Mesothelial cell of epicardium (in vitro differentiated cells): ENCODE measurements at regions not wholly inside any gene's neighbourhood (a gene's known extent, or its start where the extent isn't known, plus 50 kb on each side); places are given as distances from the start of the nearest gene placed in this dataset.

Experiments used
- DNase-seq, 2 experiments: peaks; one replicate each; pipeline ENCODE4 v3.0.0; 2021; ENCODE audit warnings: low spot score in 2 of 2; ENCODE audit not compliant: unreplicated experiment in 2 of 2
- H3K27ac Mint-ChIP-seq: 2 replicates; pipeline ENCODE4 v1.8.0; 2021; ENCODE audit warnings: mixed read lengths
- H3K27me3 Mint-ChIP-seq: 2 replicates; pipeline ENCODE4 v1.8.0; 2021; ENCODE audit warnings: low read depth, mixed read lengths
- H3K36me3 Mint-ChIP-seq: 2 replicates; pipeline ENCODE4 v1.8.0; 2021; ENCODE audit warnings: mixed read lengths
- H3K4me1 Mint-ChIP-seq: 2 replicates; pipeline ENCODE4 v1.8.0; 2021; ENCODE audit warnings: mixed read lengths
- H3K4me3 Mint-ChIP-seq: 2 replicates; pipeline ENCODE4 v1.8.0; 2021; ENCODE audit warnings: mild to moderate bottlenecking, moderate library complexity, mixed read lengths
- H3K9me3 Mint-ChIP-seq: 2 replicates; pipeline ENCODE4 v1.8.0; 2021; ENCODE audit warnings: mixed read lengths
- CTCF ChIP-seq: fragments of 200-600 bp; sonication (generic); IDR thresholded peaks from one replicate; pipeline ENCODE4 v1.5.0; 2021; ENCODE audit warnings: antibody characterized with exemption; ENCODE audit not compliant: unreplicated experiment

DNA sequence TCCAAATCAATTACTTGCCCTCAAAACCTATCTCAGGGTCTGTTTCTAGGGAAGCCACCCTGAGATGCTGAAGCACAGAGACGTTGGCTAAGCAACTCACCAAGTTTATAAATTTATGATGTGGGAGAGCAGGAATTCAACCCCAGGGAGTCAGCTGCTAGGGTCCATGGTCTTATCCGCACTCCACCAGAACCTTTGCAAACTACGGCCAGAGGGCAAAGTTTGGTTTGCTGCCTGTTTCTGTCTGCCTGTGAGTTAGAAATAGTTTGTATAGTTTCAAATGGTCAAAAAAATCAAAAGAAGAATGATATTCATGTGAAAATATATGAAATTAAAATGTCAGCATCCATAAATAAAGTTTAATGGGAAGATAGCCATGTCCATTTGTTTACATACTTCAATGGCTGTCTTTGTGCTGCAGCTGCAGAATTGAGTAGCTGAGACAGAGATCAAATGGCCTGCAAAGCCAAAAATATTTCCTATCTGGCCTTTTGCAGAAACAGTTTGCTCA is 83.7 kb upstream of the ZFP64 start:
- no peak for DNase-seq
- H3K4me1 Mint-ChIP-seq = peaks cover 25% of the 10 kb centered on the region
- H3K9me3 Mint-ChIP-seq = peaks cover 8% of the 10 kb centered on the region
- H3K36me3 Mint-ChIP-seq = no peaks in the 10 kb centered on the region
- peaks cover 5% of the 10 kb centered on the region for H3K27me3 Mint-ChIP-seq
- H3K27ac Mint-ChIP-seq = no peak overlapping the region
- no peak for TF ChIP-seq CTCF
- H3K4me3 Mint-ChIP-seq = no peak overlapping the region

GRCh38 chr20:52270696-52271095 is 79.1 kb upstream of the ZFP64 start:
- Mint-ChIP-seq H3K36me3 (no peaks in the 10 kb centered on the region), H3K9me3 (no peaks in the 10 kb centered on the region), H3K27ac (no peak overlapping the region), H3K4me3 (no peak overlapping the region), H3K4me1 (peaks cover 33% of the 10 kb centered on the region), H3K27me3 (peaks cover 9% of the 10 kb centered on the region)
- no peak for DNase-seq
- no peak for TF ChIP-seq CTCF

DNA sequence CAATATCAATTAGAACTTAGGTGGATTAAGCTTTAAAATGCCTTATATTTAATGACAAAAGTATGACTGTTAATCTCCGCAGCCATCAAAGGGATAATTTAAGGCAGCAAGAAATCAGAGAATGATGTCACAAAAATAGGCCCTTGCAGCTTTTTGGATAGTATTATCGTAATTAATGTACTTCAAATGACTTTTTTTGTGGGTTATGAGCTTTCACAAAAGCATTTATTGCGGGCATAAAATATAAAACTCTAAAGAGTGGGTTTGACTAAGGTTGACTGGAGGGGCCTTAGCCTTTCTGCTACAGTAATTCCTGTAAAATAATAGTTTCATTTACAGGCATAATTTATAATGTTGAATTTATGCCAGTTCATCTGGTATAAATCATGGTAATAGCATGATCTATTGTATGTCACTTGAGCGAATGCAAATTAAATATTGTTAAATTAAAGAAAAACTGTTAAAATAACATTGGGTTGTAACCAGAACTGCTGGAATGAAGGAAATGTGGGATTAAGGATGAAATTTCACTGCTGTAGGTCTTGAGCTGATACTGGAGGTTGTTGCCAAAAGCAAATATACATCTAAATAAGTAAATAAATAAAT is 78.5 kb upstream of the ZFP64 start:
- H3K27ac Mint-ChIP-seq = no peak overlapping the region
- H3K9me3 Mint-ChIP-seq = no peaks in the 10 kb centered on the region
- no peaks in the 10 kb centered on the region for H3K36me3 Mint-ChIP-seq
- no peak for DNase-seq
- H3K4me3 Mint-ChIP-seq = no peak overlapping the region
- H3K27me3 Mint-ChIP-seq = peaks cover 15% of the 10 kb centered on the region
- H3K4me1 Mint-ChIP-seq = peaks cover 31% of the 10 kb centered on the region
- TF ChIP-seq CTCF = no peak

DNA sequence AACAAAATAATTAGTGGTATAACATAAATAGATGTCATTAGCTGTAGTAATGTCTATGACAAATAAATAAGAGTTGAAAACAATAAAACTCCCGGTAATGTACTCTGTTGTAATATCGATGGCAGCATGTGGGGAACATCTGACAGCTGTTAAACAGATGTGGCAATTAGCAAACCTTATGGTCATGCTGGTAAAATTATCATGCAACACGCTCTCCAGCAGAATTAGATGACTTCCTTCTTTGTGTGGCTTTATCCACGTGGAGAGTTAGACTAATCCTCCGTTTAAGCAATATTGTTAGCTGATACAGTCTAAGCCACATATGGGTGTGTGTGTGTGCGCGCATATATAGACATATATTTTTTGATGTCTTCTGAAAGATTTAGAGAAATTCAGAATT is 77.7 kb upstream of the ZFP64 start:
- TF ChIP-seq CTCF = no peak
- no peaks in the 10 kb centered on the region for H3K36me3 Mint-ChIP-seq
- H3K9me3 Mint-ChIP-seq = no peaks in the 10 kb centered on the region
- H3K27me3 Mint-ChIP-seq = peaks cover 19% of the 10 kb centered on the region
- no peak overlapping the region for H3K27ac Mint-ChIP-seq
- peaks cover 26% of the 10 kb centered on the region for H3K4me1 Mint-ChIP-seq
- DNase-seq = no peak
- no peak overlapping the region for H3K4me3 Mint-ChIP-seq

GRCh38 chr20:52268184-52268749 is 76.7 kb upstream of the ZFP64 start:
- Mint-ChIP-seq H3K27ac (no peak overlapping the region), H3K27me3 (peaks cover 25% of the 10 kb centered on the region), H3K36me3 (no peaks in the 10 kb centered on the region), H3K4me1 (peaks cover 26% of the 10 kb centered on the region), H3K9me3 (no peaks in the 10 kb centered on the region), H3K4me3 (no peak overlapping the region)
- TF ChIP-seq CTCF = no peak
- DNase-seq = no peak
